Activated CD4-positive, alpha-beta T cell treated with anti-CD3 and anti-CD28 coated beads, Interleukin-2, Interleukin-6, amounts not matched to agents 100 ng/mL and 50 ng/mL, durations not matched to agents 16 hours and 8 hours (primary cell): ENCODE measurements at regions not wholly inside any gene's neighbourhood (a gene's known extent, or its start where the extent isn't known, plus 50 kb on each side); places are given as distances from the start of the nearest gene placed in this dataset.
"Not testable (repeated sequence)": the region's sequence is repeated elsewhere in the genome, so short reads cannot be mapped to it uniquely, and the experiment has no call there.

Experiments
- DNase-seq: peaks from one replicate; pipeline ENCODE4 v3.0.0-alpha.2; 2020

- no peak for DNase-seq
Observed at GRCh38 chr4:187378441-187378840, 617.1 kb upstream of the ZFP42 start.

- no peak for DNase-seq
Observed at GRCh38 chr4:187380181-187380581, 615.4 kb upstream of the ZFP42 start.

- no peak for DNase-seq
Observed at GRCh38 chr4:187383181-187383580, 612.4 kb upstream of the ZFP42 start.

GRCh38 chr4:187387739-187388138, 607.8 kb upstream of the ZFP42 start:
- DNase-seq: no peak

- no peak for DNase-seq
Observed at GRCh38 chr4:187389420-187389819, 606.2 kb upstream of the ZFP42 start.

- no peak for DNase-seq
Observed at GRCh38 chr4:187390646-187391045, 604.9 kb upstream of the ZFP42 start.

- DNase-seq: no peak
Observed at GRCh38 chr4:187393531-187394344, 601.8 kb upstream of the ZFP42 start.

- no peak for DNase-seq
Observed at GRCh38 chr4:187396106-187396505, 599.5 kb upstream of the ZFP42 start.

GRCh38 chr4:187408447-187408846, 587.1 kb upstream of the ZFP42 start:
- DNase-seq: not testable (repeated sequence)

- no peak for DNase-seq
Observed at GRCh38 chr4:187413564-187414358, 581.8 kb upstream of the ZFP42 start.

GRCh38 chr4:187414716-187415115, 580.9 kb upstream of the ZFP42 start:
- no peak for DNase-seq

- no peak for DNase-seq
Observed at GRCh38 chr4:187415231-187415630, 580.3 kb upstream of the ZFP42 start.

GRCh38 chr4:187416216-187416615, 579.4 kb upstream of the ZFP42 start:
- DNase-seq: no peak

- no peak for DNase-seq
Observed at GRCh38 chr4:187417721-187418120, 577.9 kb upstream of the ZFP42 start.

- DNase-seq: no peak
Observed at GRCh38 chr4:187422655-187423054, 572.9 kb upstream of the ZFP42 start.

- DNase-seq: no peak
Observed at GRCh38 chr4:187424636-187425035, 570.9 kb upstream of the ZFP42 start.

GRCh38 chr4:187426511-187426910, 569.1 kb upstream of the ZFP42 start:
- DNase-seq: no peak

- DNase-seq: no peak
Observed at GRCh38 chr4:187432310-187432709, 563.3 kb upstream of the ZFP42 start.

GRCh38 chr4:187433141-187433540, 562.4 kb upstream of the ZFP42 start:
- no peak for DNase-seq

- DNase-seq: no peak
Observed at GRCh38 chr4:187436251-187436650, 559.3 kb upstream of the ZFP42 start.

GRCh38 chr4:187444061-187444460, 551.5 kb upstream of the ZFP42 start:
- DNase-seq: no peak

- DNase-seq: no peak
Observed at GRCh38 chr4:187449702-187450101, 545.9 kb upstream of the ZFP42 start.

GRCh38 chr4:187451776-187452175, 543.8 kb upstream of the ZFP42 start:
- no peak for DNase-seq

- DNase-seq: no peak
Observed at GRCh38 chr4:187460016-187460415, 535.6 kb upstream of the ZFP42 start.
